Breast epithelium (tissue), 3 donors: ENCODE measurements at regions not wholly inside any gene's neighbourhood (a gene's known extent, or its start where the extent isn't known, plus 50 kb on each side); places are given as distances from the start of the nearest gene placed in this dataset.

ENCODE experiments used
- CTCF ChIP-seq, 3 donors: fragments of 450-650 bp; IDR thresholded peaks; one replicate each; pipeline ENCODE4 v1.5.1; 2016 to 2017; ENCODE audit warnings: antibody characterized with exemption in 3 of 3, mild to moderate bottlenecking in 3 of 3, moderate library complexity in 3 of 3
- POLR2A ChIP-seq: fragments of 450-650 bp; IDR thresholded peaks from one replicate; pipeline ENCODE4 v1.6.1; 2016; ENCODE audit warnings: antibody characterized with exemption, mild to moderate bottlenecking, moderate library complexity
- POLR2AphosphoS5 ChIP-seq, 3 donors: sonication (generic); formaldehyde crosslinking; IDR thresholded peaks; one replicate each; pipeline ENCODE4 v1.6.1; 2017; ENCODE audit warnings: antibody characterized with exemption in 3 of 3

GRCh38 chr4:97270051-97270450 lies 873.2 kb downstream of the STPG2 start:
- TF ChIP-seq POLR2AphosphoS5 (IDR thresholded peaks at IDR 0.05): no peak
- TF ChIP-seq CTCF (IDR thresholded peaks at IDR 0.05): no peak
- no peak for TF ChIP-seq POLR2A
